Uterus (tissue), 3 donors: ENCODE measurements at regions not wholly inside any gene's neighbourhood (a gene's known extent, or its start where the extent isn't known, plus 50 kb on each side); places are given as distances from the start of the nearest gene placed in this dataset.

ENCODE experiments used
- DNase-seq, 2 donors: peaks; one replicate each; pipeline ENCODE4 v3.0.0-alpha.2; 2019 to 2020
- H3K27ac ChIP-seq, 2 donors: fragments of 200-600 bp; sonication (generic); 1 replicate in 1 of 2; 2 replicates in 1 of 2; pipeline ENCODE4 v1.5.1; 2016 to 2018
- H3K27me3 ChIP-seq, 2 donors: fragments of 200-600 bp; sonication (generic); one replicate each; pipeline ENCODE4 v1.5.1; 2018 to 2019; ENCODE audit warnings: control low read depth in 1 of 2
- H3K36me3 ChIP-seq, 2 donors: fragments of 200-600 bp; sonication (generic); one replicate each; pipeline ENCODE4 v1.5.1; 2019; ENCODE audit warnings: control low read depth in 1 of 2
- H3K4me1 ChIP-seq, 2 donors: fragments of 200-600 bp; sonication (generic); one replicate each; pipeline ENCODE4 v1.5.1; 2018 to 2019; ENCODE audit warnings: control low read depth in 1 of 2
- H3K4me3 ChIP-seq, 2 donors: fragments of 200-600 bp; sonication (generic); 1 replicate in 1 of 2; 2 replicates in 1 of 2; pipeline ENCODE4 v1.5.1; 2018 to 2019; ENCODE audit warnings: mild to moderate bottlenecking in 1 of 2
- H3K9me3 ChIP-seq, 2 donors: fragments of 200-600 bp; sonication (generic); one replicate each; pipeline ENCODE4 v1.5.1; 2019; ENCODE audit warnings: control low read depth in 1 of 2
- CTCF ChIP-seq, 4 experiments: fragments of 200-600 bp in 2 of 4; fragments of 450-650 bp in 2 of 4; sonication (generic) in 2 of 4; IDR thresholded peaks; one replicate each; pipeline ENCODE4 v1.5.1; 2016 to 2019; ENCODE audit warnings: antibody characterized with exemption in 4 of 4, mild to moderate bottlenecking in 2 of 4, moderate library complexity in 1 of 4
- POLR2A ChIP-seq, 2 donors: fragments of 450-650 bp; IDR thresholded peaks; one replicate each; pipeline ENCODE4 v1.6.1; 2016; ENCODE audit warnings: antibody characterized with exemption in 2 of 2, mild to moderate bottlenecking in 1 of 2, moderate library complexity in 1 of 2
- intact Hi-C: fragments of 100-400 bp; cut with DNase I; formaldehyde crosslinking; loops from one replicate; pipeline ENCODE4 v1.15.1; 2023; ENCODE audit warnings: low total_unique reads
- donor health status: DM: yes; HTN: yes; CAD: no.

- H3K4me3 ChIP-seq, result no peak overlapping the region
- H3K27me3 ChIP-seq, result no peaks in the 10 kb centered on the region
- H3K9me3 ChIP-seq, result no peaks in the 10 kb centered on the region
- TF ChIP-seq POLR2A (IDR thresholded peaks at IDR 0.05), result no peak
- TF ChIP-seq CTCF (IDR thresholded peaks at IDR 0.05), result no peak
- intact Hi-C loops, result no loop called here
- H3K4me1 ChIP-seq, result no peaks in the 10 kb centered on the region
- no peaks in the 10 kb centered on the region for H3K36me3 ChIP-seq
- DNase-seq, result no peak
- H3K27ac ChIP-seq, result no peak overlapping the region
These were observed 226.4 kb downstream of the BUB3 start for GRCh38 chr10:123380491-123381085.

- H3K4me1 ChIP-seq, result no peaks in the 10 kb centered on the region
- H3K9me3 ChIP-seq, result no peaks in the 10 kb centered on the region
- no peak overlapping the region for H3K27ac ChIP-seq
- no peaks in the 10 kb centered on the region for H3K36me3 ChIP-seq
- no peaks in the 10 kb centered on the region for H3K27me3 ChIP-seq
- H3K4me3 ChIP-seq, result no peak overlapping the region
- DNase-seq, result no peak
- intact Hi-C loops, result no loop called here
- TF ChIP-seq CTCF (IDR thresholded peaks at IDR 0.05) (no peak), POLR2A (IDR thresholded peaks at IDR 0.05) (no peak)
These were observed 227.0 kb downstream of the BUB3 start for GRCh38 chr10:123381224-123381623.

DNA sequence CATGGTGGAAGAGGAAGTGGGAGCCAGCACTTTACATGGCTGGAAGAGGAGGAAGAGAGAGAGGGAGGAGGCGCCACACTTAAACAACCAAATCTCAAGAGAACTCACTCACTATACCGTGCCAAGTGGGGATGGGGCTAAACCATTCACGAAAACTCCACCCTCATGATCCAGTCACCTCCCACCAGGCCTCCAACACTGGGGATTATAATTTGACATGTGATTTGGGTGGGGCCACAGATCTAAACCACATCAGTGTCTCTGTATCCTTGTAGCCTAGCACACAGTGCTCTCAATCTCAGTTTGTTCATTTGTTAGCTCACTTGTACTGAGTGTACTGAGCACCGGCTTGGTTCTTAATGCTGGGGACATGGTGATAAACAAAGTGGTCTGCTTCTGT lies 228.3 kb downstream of the BUB3 start:
- no peak for DNase-seq
- H3K4me1 ChIP-seq, result no peaks in the 10 kb centered on the region
- H3K27ac ChIP-seq, result no peak overlapping the region
- H3K4me3 ChIP-seq, result no peak overlapping the region
- H3K9me3 ChIP-seq, result no peaks in the 10 kb centered on the region
- intact Hi-C loops, result no loop called here
- TF ChIP-seq POLR2A (IDR thresholded peaks at IDR 0.05) (no peak), CTCF (IDR thresholded peaks at IDR 0.05) (no peak)
- H3K36me3 ChIP-seq, result no peaks in the 10 kb centered on the region
- no peaks in the 10 kb centered on the region for H3K27me3 ChIP-seq

GRCh38 chr10:123385508-123386080 lies 231.4 kb downstream of the BUB3 start:
- Histone ChIP-seq H3K36me3 (no peaks in the 10 kb centered on the region), H3K4me3 (no peak overlapping the region), H3K9me3 (no peaks in the 10 kb centered on the region), H3K27me3 (no peaks in the 10 kb centered on the region), H3K4me1 (no peaks in the 10 kb centered on the region), H3K27ac (no peak overlapping the region)
- TF ChIP-seq CTCF (IDR thresholded peaks at IDR 0.05) (no peak), POLR2A (IDR thresholded peaks at IDR 0.05) (no peak)
- no peak for DNase-seq
- intact Hi-C loops, result no loop called here

DNA sequence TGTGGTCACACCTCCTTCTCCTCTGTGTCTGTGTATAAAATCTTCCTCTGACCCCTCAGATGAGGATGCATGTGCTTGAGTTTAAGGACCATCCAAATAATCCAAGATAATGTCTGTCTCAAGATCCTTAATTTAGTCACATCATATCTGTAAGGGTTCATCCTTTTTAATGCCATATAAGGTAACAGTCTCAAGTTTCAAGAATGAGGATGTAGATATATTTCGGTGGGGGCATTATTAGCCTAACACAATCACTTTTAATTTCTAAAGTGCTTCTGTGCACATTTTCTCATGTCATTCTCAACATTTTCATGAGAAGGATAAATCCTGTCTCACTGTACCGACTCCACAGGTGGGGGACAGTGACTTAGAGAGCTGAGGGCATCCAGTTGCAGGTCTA lies 235.3 kb downstream of the BUB3 start:
- no peaks in the 10 kb centered on the region for H3K4me1 ChIP-seq
- intact Hi-C loops, result no loop called here
- no peak overlapping the region for H3K27ac ChIP-seq
- no peaks in the 10 kb centered on the region for H3K36me3 ChIP-seq
- H3K27me3 ChIP-seq, result no peaks in the 10 kb centered on the region
- no peak for TF ChIP-seq CTCF (IDR thresholded peaks at IDR 0.05)
- no peak for TF ChIP-seq POLR2A (IDR thresholded peaks at IDR 0.05)
- no peak for DNase-seq
- no peak overlapping the region for H3K4me3 ChIP-seq
- H3K9me3 ChIP-seq, result no peaks in the 10 kb centered on the region
